Lung (tissue), 11 donors: ENCODE measurements at regions not wholly inside any gene's neighbourhood (a gene's known extent, or its start where the extent isn't known, plus 50 kb on each side); places are given as distances from the start of the nearest gene placed in this dataset.

Experiments used
- ATAC-seq: fragments of 200-7000 bp; cut with Tn5 transposase; one replicate; pipeline ENCODE4 v1.9.1; 2020; ENCODE audit warnings: moderate number of reproducible peaks; ENCODE audit not compliant: insufficient read depth, low FRiP score
- DNase-seq, 3 donors: peaks; one replicate each; pipeline ENCODE4 v3.0.0-alpha.2; 2013 to 2017
- H3K27ac ChIP-seq, 2 donors: one replicate each; pipeline ENCODE4 v1.5.1; 2013; ENCODE audit warnings: mild to moderate bottlenecking in 2 of 2, moderate library complexity in 2 of 2, control low read depth in 1 of 2, inconsistent platforms in 1 of 2, low read depth in 1 of 2, low read length in 1 of 2
- H3K27me3 ChIP-seq, 3 donors: one replicate each; pipeline ENCODE4 v1.5.1; 2013; ENCODE audit warnings: low read length in 2 of 3; ENCODE audit not compliant: control insufficient read depth in 3 of 3, insufficient read depth in 3 of 3
- H3K36me3 ChIP-seq, 4 donors: one replicate each; pipeline ENCODE4 v1.5.1; 2013; ENCODE audit warnings: low read length in 4 of 4, mild to moderate bottlenecking in 1 of 4, moderate library complexity in 1 of 4; ENCODE audit not compliant: control insufficient read depth in 4 of 4, insufficient read depth in 4 of 4
- H3K4me1 ChIP-seq, 5 donors: one replicate each; pipeline ENCODE4 v1.5.1; 2013; ENCODE audit warnings: low read length in 5 of 5, mild to moderate bottlenecking in 2 of 5, moderate library complexity in 1 of 5; ENCODE audit not compliant: control insufficient read depth in 5 of 5, insufficient read depth in 5 of 5
- H3K4me3 ChIP-seq: one replicate; pipeline ENCODE4 v1.5.1; 2013; ENCODE audit warnings: mild to moderate bottlenecking, control low read depth, moderate library complexity
- H3K9ac ChIP-seq, 2 donors: one replicate each; pipeline ENCODE4 v1.5.1; 2013; ENCODE audit warnings: low read length in 2 of 2, control low read depth in 1 of 2; ENCODE audit not compliant: insufficient read depth in 1 of 2
- H3K9me3 ChIP-seq, 4 donors: one replicate each; pipeline ENCODE4 v1.5.1; 2013; ENCODE audit warnings: low read length in 3 of 4, mild to moderate bottlenecking in 1 of 4, moderate library complexity in 1 of 4; ENCODE audit not compliant: control insufficient read depth in 4 of 4, insufficient read depth in 3 of 4
- WGBS, 2 donors: extraction: QIAGEN DNeasy Blood & Tissue Kit; methylation state at CpG; one replicate each; pipeline ENCODE4 v1.1.7; 2013; 5-methylcytosine and 5-hydroxymethylcytosine counted together
- TF ChIP-seq, protein P1 (sequence below): IDR thresholded peaks from 2 replicates; pipeline ENCODE4 v1.5.1; 2012; ENCODE audit warnings: mild to moderate bottlenecking; ENCODE audit errors: control extremely low read depth, extremely low read depth
- donor health status: control.
- donor health status: control.
- donor health status: Bipolar disorder and iron deficiency.
- donor health status: healthy.
- donor health status: DM: yes; HTN: yes; CAD: no.

GRCh38 chr2:120892271-120892966 is 156.8 kb downstream of the GLI2 start:
- no peak overlapping the region for H3K4me3 ChIP-seq
- no peak for ATAC-seq
- H3K27me3 ChIP-seq, result no peaks in the 10 kb centered on the region
- peaks cover 0 to 34% (median 4%) of the 10 kb centered on the region in 5 donors for H3K4me1 ChIP-seq
- peaks cover 0 to 12% (median 2%) of the 10 kb centered on the region in 4 donors for H3K36me3 ChIP-seq
- TF ChIP-seq, protein P1, sequence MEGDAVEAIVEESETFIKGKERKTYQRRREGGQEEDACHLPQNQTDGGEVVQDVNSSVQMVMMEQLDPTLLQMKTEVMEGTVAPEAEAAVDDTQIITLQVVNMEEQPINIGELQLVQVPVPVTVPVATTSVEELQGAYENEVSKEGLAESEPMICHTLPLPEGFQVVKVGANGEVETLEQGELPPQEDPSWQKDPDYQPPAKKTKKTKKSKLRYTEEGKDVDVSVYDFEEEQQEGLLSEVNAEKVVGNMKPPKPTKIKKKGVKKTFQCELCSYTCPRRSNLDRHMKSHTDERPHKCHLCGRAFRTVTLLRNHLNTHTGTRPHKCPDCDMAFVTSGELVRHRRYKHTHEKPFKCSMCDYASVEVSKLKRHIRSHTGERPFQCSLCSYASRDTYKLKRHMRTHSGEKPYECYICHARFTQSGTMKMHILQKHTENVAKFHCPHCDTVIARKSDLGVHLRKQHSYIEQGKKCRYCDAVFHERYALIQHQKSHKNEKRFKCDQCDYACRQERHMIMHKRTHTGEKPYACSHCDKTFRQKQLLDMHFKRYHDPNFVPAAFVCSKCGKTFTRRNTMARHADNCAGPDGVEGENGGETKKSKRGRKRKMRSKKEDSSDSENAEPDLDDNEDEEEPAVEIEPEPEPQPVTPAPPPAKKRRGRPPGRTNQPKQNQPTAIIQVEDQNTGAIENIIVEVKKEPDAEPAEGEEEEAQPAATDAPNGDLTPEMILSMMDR, result no peak
- no peak overlapping the region for H3K9ac ChIP-seq
- H3K9me3 ChIP-seq, result peaks cover 0 to 2% (median 0%) of the 10 kb centered on the region in 4 donors
- no peak overlapping the region for H3K27ac ChIP-seq
- DNase-seq, result no peak
- WGBS, 2 donors, result 89 to 93% methylated on average over 8 of the region's 8 CpGs

DNA sequence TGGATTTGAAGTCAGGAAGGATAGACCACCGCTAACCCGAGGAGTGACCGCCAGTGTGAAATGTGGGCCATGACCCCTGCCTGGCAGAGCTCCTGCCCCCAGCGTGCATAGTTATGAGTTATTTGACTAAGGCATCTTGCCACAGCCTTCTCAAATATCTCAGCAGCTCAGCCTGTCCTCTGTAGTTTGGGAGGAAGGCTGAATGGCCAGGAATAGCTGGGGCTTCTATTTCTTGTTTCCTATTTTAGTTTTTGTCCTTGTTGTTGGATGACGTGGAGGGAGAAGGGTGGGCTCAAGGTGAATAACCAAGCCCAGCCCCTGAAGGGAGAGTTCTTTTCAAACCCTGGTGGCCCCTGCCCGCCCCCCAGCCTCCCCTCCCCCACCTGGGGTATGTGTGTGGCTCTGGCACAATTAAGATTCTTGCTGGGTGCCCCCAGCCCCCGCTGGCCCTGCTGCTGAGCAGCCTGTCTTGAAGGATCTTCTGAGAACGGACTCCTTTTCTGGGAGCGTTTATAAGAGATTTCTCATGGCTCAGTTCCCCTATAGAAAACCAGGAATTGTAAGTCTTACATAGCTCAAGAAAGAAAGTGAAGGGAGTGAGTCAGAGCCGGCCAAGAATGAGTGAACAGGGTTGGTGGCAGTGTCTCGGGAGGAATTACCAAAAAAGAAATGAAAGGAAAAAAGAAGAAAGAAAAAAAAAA is 157.4 kb downstream of the GLI2 start:
- no peaks in the 10 kb centered on the region for H3K27me3 ChIP-seq
- DNase-seq (peak in 2 of 3 donors; percentile 55 to 64), ATAC-seq (no peak)
- H3K27ac ChIP-seq, result no peak overlapping the region
- peaks cover 0 to 2% (median 0%) of the 10 kb centered on the region in 4 donors for H3K9me3 ChIP-seq
- no peak overlapping the region for H3K4me3 ChIP-seq
- peaks cover 0 to 30% (median 0%) of the 10 kb centered on the region in 5 donors for H3K4me1 ChIP-seq
- TF ChIP-seq, protein P1, result no peak
- peaks cover 0 to 12% (median 2%) of the 10 kb centered on the region in 4 donors for H3K36me3 ChIP-seq
- H3K9ac ChIP-seq, result peak overlapping the region in 1 of 2 donors; percentile 56
- WGBS, 2 donors, result 65 to 78% methylated on average over 11 of the region's 11 CpGs

- TF ChIP-seq, protein P1, result no peak
- WGBS, 2 donors, result 80% methylated on average over 18 of the region's 18 CpGs
- peaks cover 0 to 2% (median 0%) of the 10 kb centered on the region in 4 donors for H3K9me3 ChIP-seq
- no peak overlapping the region for H3K4me3 ChIP-seq
- no peaks in the 10 kb centered on the region for H3K27me3 ChIP-seq
- H3K9ac ChIP-seq, result peak overlapping the region in 1 of 2 donors; percentile 56
- H3K4me1 ChIP-seq, result peaks cover 0 to 38% (median under 1%) of the 10 kb centered on the region in 5 donors
- H3K27ac ChIP-seq, result no peak overlapping the region
- H3K36me3 ChIP-seq, result peaks cover 0 to 12% (median 2%) of the 10 kb centered on the region in 4 donors
- no peak for ATAC-seq
- DNase-seq, result peak; percentile 62 to 72 (median 62)
Measured at GRCh38 chr2:120893811-120894584, 158.3 kb downstream of the GLI2 start.
